A549 (cell line): ENCODE measurements at regions not wholly inside any gene's neighbourhood (a gene's known extent, or its start where the extent isn't known, plus 50 kb on each side); places are given as distances from the start of the nearest gene placed in this dataset.

Experiments
- ATAC-seq, 2 experiments: fragments of 200-7000 bp in 1 of 2; fragments of >200 bp in 1 of 2; cut with Nextera tagmentation in 1 of 2; cut with Tn5 transposase in 1 of 2; 3 replicates each; pipeline versions ENCODE4 v1.8.0 to v1.9.1; 2018 to 2020; ENCODE audit warnings: mild to moderate bottlenecking in 1 of 2, moderate library complexity in 1 of 2
- CTCF ChIA-PET: fragments of 300-600 bp; sonication (Branson Sonifier 250); formaldehyde crosslinking; extraction: SDS; loops from one replicate; lab custom pipeline; 2021; ENCODE audit warnings: antibody characterized with exemption, inconsistent platforms; lab: Yijun Ruan, JAX
- POLR2A ChIA-PET: fragments of 350-600 bp; formaldehyde crosslinking; extraction: SDS; loops from one replicate; lab custom pipeline; 2021; ENCODE audit warnings: antibody characterized with exemption, inconsistent platforms; lab: Yijun Ruan, JAX
- DNase-seq, 2 experiments: peaks; one replicate each; pipeline versions ENCODE4 v3.0.0 to v3.0.0-alpha.2; 2011 to 2016; ENCODE audit warnings: low read depth in 1 of 2, low spot score in 1 of 2
- FAIRE-seq: peaks from 2 replicates; lab custom pipeline; 2011; peaks lifted over from hg19 to GRCh38; lab: Jason Lieb, UNC
- H3K27ac ChIP-seq, 2 experiments: fragments of >200 bp; sonication (Bioruptor Twin); formaldehyde crosslinking; 3 replicates each; pipeline ENCODE4 v1.5.1; 2016 to 2017
- H3K4me1 ChIP-seq: fragments of >200 bp; sonication (Bioruptor Twin); formaldehyde crosslinking; 3 replicates; pipeline ENCODE4 v1.6.1; 2016
- H3K4me2 ChIP-seq: fragments of >200 bp; sonication (Bioruptor Twin); formaldehyde crosslinking; 3 replicates; pipeline ENCODE4 v1.6.1; 2016
- H3K4me3 ChIP-seq: fragments of >200 bp; sonication (Bioruptor Twin); formaldehyde crosslinking; 3 replicates; pipeline ENCODE4 v1.5.1; 2016
- H3K9me3 ChIP-seq: fragments of >200 bp; sonication (Bioruptor Twin); formaldehyde crosslinking; 3 replicates; pipeline ENCODE4 v1.6.1; 2016
- CHD2 ChIP-seq: fragments of 150-350 bp; IDR thresholded peaks from 2 replicates; pipeline ENCODE4 v1.6.1; 2014; ENCODE audit warnings: low read length; ENCODE audit not compliant: partially characterized antibody
- EHF ChIP-seq: fragments of 250-450 bp; sonication (Bioruptor Pico); IDR thresholded peaks from 2 replicates; pipeline ENCODE4 v1.5.0; 2020; ENCODE audit warnings: mild to moderate bottlenecking
- EP300 ChIP-seq, 2 experiments: fragments of >200 bp; sonication (Bioruptor Twin); formaldehyde crosslinking; IDR thresholded peaks; 2 replicates in 1 of 2; 3 replicates in 1 of 2; pipeline ENCODE4 v1.6.1; 2016 to 2017
- ESRRA ChIP-seq: fragments of 150-350 bp; IDR thresholded peaks from 2 replicates; pipeline ENCODE4 v1.6.1; 2014; ENCODE audit warnings: mild to moderate bottlenecking, low read length, borderline replicate concordance
- HES2 ChIP-seq: fragments of >200 bp; sonication (Bioruptor Twin); formaldehyde crosslinking; IDR thresholded peaks from 2 replicates; pipeline ENCODE4 v1.6.1; 2016
- HOXB13 ChIP-seq: fragments of 250-450 bp; sonication (Bioruptor Pico); IDR thresholded peaks from 2 replicates; pipeline ENCODE4 v1.5.0; 2020; ENCODE audit warnings: low read depth, mild to moderate bottlenecking, moderate library complexity
- HOXB5 ChIP-seq: fragments of 250-450 bp; sonication (Bioruptor Pico); IDR thresholded peaks from 2 replicates; pipeline ENCODE4 v1.5.0; 2020; ENCODE audit warnings: mild to moderate bottlenecking, moderate library complexity
- JUN ChIP-seq, 2 experiments: fragments of >200 bp; sonication (Bioruptor Twin); formaldehyde crosslinking; IDR thresholded peaks; 2 replicates in 1 of 2; 3 replicates in 1 of 2; pipeline ENCODE4 v1.6.1; 2016 to 2017
- KDM1A ChIP-seq: fragments of 200-600 bp; sonication (generic); IDR thresholded peaks from 2 replicates; pipeline ENCODE4 v1.6.1; 2016; ENCODE audit warnings: low read depth, mild to moderate bottlenecking
- NPAS2 ChIP-seq: fragments of 250-450 bp; sonication (Bioruptor Pico); IDR thresholded peaks from 2 replicates; pipeline ENCODE4 v1.8.0; 2022; ENCODE audit warnings: mild to moderate bottlenecking, moderate library complexity, borderline replicate concordance
- POLR2A ChIP-seq: IDR thresholded peaks from 2 replicates; pipeline ENCODE4 v1.6.1; 2012; ENCODE audit warnings: mild to moderate bottlenecking, low read length
- POLR2AphosphoS2 ChIP-seq: conservative IDR thresholded peaks from 2 replicates; pipeline ENCODE4 v1.6.1; 2012; ENCODE audit warnings: low read length, improper control_type of control experiment, inconsistent platforms
- REST ChIP-seq: fragments of 200-600 bp; sonication (generic); IDR thresholded peaks from 2 replicates; pipeline ENCODE4 v1.6.1; 2016; ENCODE audit warnings: antibody characterized with exemption, mild to moderate bottlenecking, moderate library complexity
- RFX5 ChIP-seq: fragments of 450-650 bp; IDR thresholded peaks from 2 replicates; pipeline ENCODE4 v1.7.1; 2014; ENCODE audit warnings: antibody characterized with exemption, mild to moderate bottlenecking, moderate library complexity
- SMC3 ChIP-seq: fragments of >200 bp; sonication (Bioruptor Twin); formaldehyde crosslinking; IDR thresholded peaks from 3 replicates; pipeline ENCODE4 v1.6.1; 2018; ENCODE audit warnings: inconsistent platforms
- ZC3H11A ChIP-seq: fragments of 450-650 bp; IDR thresholded peaks from 2 replicates; pipeline ENCODE4 v1.6.1; 2014; ENCODE audit warnings: antibody characterized with exemption, mild to moderate bottlenecking
- ZNF302 ChIP-seq: fragments of 250-450 bp; sonication (Bioruptor Pico); IDR thresholded peaks from 2 replicates; pipeline ENCODE4 v1.9.0; 2021; ENCODE audit warnings: inconsistent platforms, mild to moderate bottlenecking, moderate library complexity
- WGBS: methylation state at CpG from one replicate; pipeline ENCODE4 v1.1.6; 2017; ENCODE audit errors: missing lambda C conversion rate; 5-methylcytosine and 5-hydroxymethylcytosine counted together
- TF ChIP-seq, protein P1 (sequence below): IDR thresholded peaks from 2 replicates; pipeline ENCODE4 v1.6.1; 2012
- TF ChIP-seq, protein P2 (sequence below): fragments of 250-450 bp; sonication (Bioruptor Pico); IDR thresholded peaks from 2 replicates; pipeline ENCODE4 v1.5.0; 2020; ENCODE audit warnings: low read depth, mild to moderate bottlenecking, moderate library complexity

- FAIRE-seq (no peak), ATAC-seq (no peak), DNase-seq (no peak)
- 0 out of 6 replicates have a peak overlapping the region, but pooled peaks of 1 of the 2 experiments have one; percentile 10 for H3K27ac ChIP-seq
- no peak overlapping the region for H3K4me3 ChIP-seq
- 66% methylated on average over 8 of the region's 8 CpGs for WGBS
- no peaks in the 10 kb centered on the region for H3K9me3 ChIP-seq
- POLR2A ChIA-PET: no interaction called here
- TF ChIP-seq JUN (IDR thresholded peaks at IDR 0.05): no peak
- TF ChIP-seq EHF: no peak
- TF ChIP-seq, protein P1, sequence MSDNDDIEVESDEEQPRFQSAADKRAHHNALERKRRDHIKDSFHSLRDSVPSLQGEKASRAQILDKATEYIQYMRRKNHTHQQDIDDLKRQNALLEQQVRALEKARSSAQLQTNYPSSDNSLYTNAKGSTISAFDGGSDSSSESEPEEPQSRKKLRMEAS: no peak
- no peak for TF ChIP-seq EP300 (IDR thresholded peaks at IDR 0.05)
- no peak for TF ChIP-seq RFX5
- TF ChIP-seq, protein P2, sequence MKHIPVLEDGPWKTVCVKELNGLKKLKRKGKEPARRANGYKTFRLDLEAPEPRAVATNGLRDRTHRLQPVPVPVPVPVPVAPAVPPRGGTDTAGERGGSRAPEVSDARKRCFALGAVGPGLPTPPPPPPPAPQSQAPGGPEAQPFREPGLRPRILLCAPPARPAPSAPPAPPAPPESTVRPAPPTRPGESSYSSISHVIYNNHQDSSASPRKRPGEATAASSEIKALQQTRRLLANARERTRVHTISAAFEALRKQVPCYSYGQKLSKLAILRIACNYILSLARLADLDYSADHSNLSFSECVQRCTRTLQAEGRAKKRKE (CRISPR knock-in tag): no peak
- TF ChIP-seq HOXB13: no peak
- TF ChIP-seq, all 56 proteins: peak for 0
- CTCF ChIA-PET: interaction anchor here (0.7 to 4.4 kb wide), 3 partner anchors 9 to 78 kb away, joined by 3 to 29 read pairs (median 3); no protein-coding TSS in a partner anchor
- no peak overlapping the region for H3K4me2 ChIP-seq
- peaks cover 17% of the 10 kb centered on the region; the same call in 2 of the 3 replicates for H3K4me1 ChIP-seq
Observed at GRCh38 chr5:34531751-34532360, 124.3 kb upstream of the RAI14 start.

GRCh38 chr5:34533582-34534522, 122.3 kb upstream of the RAI14 start:
- no peak overlapping the region for H3K4me2 ChIP-seq
- TF ChIP-seq NPAS2 (CRISPR knock-in tag) (no peak), CHD2 (no peak), HES2 (no peak), POLR2A (no peak), ESRRA (no peak), REST (no peak)
- TF ChIP-seq, protein P1: no peak
- FAIRE-seq (no peak), ATAC-seq (no peak), DNase-seq (no peak)
- ChIA-PET POLR2A (interaction anchor here (1.0 kb wide), 1 partner anchor 122 kb away, joined by 3 read pairs; the partner anchor contains the start of gene RAI14), CTCF (interaction anchor here (1.5 to 4.4 kb wide), 2 partner anchors 11 to 48 kb away, joined by 3 to 29 read pairs; no protein-coding TSS in a partner anchor)
- no peaks in the 10 kb centered on the region for H3K9me3 ChIP-seq
- peaks cover 17% of the 10 kb centered on the region; the same call in 2 of the 3 replicates for H3K4me1 ChIP-seq
- peak overlapping the region in 1 of 2 experiments; percentile 2; a peak in 1 of 6 replicates for H3K27ac ChIP-seq
- WGBS: 63% methylated on average over 4 of the region's 4 CpGs
- no peak overlapping the region for H3K4me3 ChIP-seq

DNA sequence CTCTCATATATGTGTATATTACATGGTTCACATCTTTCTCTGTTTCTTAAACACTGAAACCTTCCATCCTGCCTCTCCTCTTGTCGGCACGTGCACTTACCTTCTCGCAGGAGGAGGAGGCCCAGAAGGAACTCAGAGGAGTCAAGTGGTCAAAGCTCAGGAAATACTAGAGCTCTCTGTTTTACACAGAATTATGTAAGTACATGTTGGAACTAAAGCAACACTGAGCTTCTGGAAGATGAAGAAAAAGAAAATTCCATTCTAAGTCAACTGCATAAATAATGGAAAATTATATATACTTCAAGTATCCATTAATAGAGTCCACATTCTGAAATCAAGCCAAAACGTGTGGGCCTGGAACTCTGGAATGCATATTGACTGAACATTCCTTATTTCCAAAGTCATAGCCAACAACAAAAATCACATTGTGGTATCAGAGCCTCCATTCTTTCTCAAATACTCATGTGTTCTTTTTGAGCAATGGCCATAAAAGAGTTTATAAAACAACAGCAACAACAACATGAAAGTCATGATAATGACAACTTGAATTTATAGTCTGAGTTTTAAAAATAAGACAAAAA, 121.5 kb upstream of the RAI14 start:
- FAIRE-seq: no peak
- Histone ChIP-seq H3K27ac (no peak overlapping the region), H3K9me3 (no peaks in the 10 kb centered on the region), H3K4me2 (no peak overlapping the region), H3K4me1 (peaks cover 17% of the 10 kb centered on the region; the same call in 2 of the 3 replicates), H3K4me3 (no peak overlapping the region)
- CTCF ChIA-PET: interaction anchor here (4.4 kb wide), 1 partner anchor 12 kb away, joined by 29 read pairs; no protein-coding TSS in a partner anchor
- ATAC-seq: no peak
- 72% methylated on average over 4 of the region's 4 CpGs for WGBS
- POLR2A ChIA-PET: no interaction called here
- no peak for DNase-seq
- TF ChIP-seq ZC3H11A (no peak), SMC3 (no peak), JUN (IDR thresholded peaks at IDR 0.05) (no peak), HOXB5 (no peak), ZNF302 (CRISPR knock-in tag) (no peak), KDM1A (no peak), POLR2AphosphoS2 (no peak), REST (no peak), EHF (no peak)
